Hematopoietic multipotent progenitor cell treated with erythropoietin and hydrocortisone succinate and interleukin-3 and kit ligand, for 8 days (in vitro differentiated cells): ENCODE measurements at regions not wholly inside any gene's neighbourhood (a gene's known extent, or its start where the extent isn't known, plus 50 kb on each side); places are given as distances from the start of the nearest gene placed in this dataset.
"Not testable (repeated sequence)": the region's sequence is repeated elsewhere in the genome, so short reads cannot be mapped to it uniquely, and the experiment has no call there.

Experiments
- DNase-seq: peaks from one replicate; pipeline ENCODE4 v3.0.0-alpha.2; 2015

- no peak for DNase-seq
Measured at GRCh38 chr5:14929293-14930065, 57.9 kb upstream of the ANKH start.

GRCh38 chr5:14928661-14929060 is 57.1 kb upstream of the ANKH start:
- no peak for DNase-seq

- DNase-seq = no peak
Measured at GRCh38 chr5:14925326-14925725, 53.7 kb upstream of the ANKH start.

GRCh38 chr5:14922952-14923351 is 51.4 kb upstream of the ANKH start:
- not testable (repeated sequence) for DNase-seq

GRCh38 chr5:14922456-14922855 is 50.9 kb upstream of the ANKH start:
- no peak for DNase-seq
